H1 (cell line): ENCODE measurements at regions not wholly inside any gene's neighbourhood (a gene's known extent, or its start where the extent isn't known, plus 50 kb on each side); places are given as distances from the start of the nearest gene placed in this dataset.

ENCODE experiments used
- ATF2 ChIP-seq: IDR thresholded peaks from 2 replicates; pipeline ENCODE4 v1.6.1; 2012; ENCODE audit warnings: low read length, inconsistent platforms
- CBX5 ChIP-seq: fragments of 300-800, 300-1000 bp; sonication (generic); IDR thresholded peaks from 2 replicates; pipeline ENCODE4 v1.7.1; 2016; ENCODE audit warnings: antibody characterized with exemption, low read length, low read depth
- EZH2 ChIP-seq: fragments of 200-600 bp; sonication (generic); IDR thresholded peaks from 2 replicates; pipeline ENCODE4 v1.7.1; 2012; ENCODE audit warnings: low read depth, mild to moderate bottlenecking, moderate library complexity, low read length, inconsistent platforms; ENCODE audit not compliant: severe bottlenecking
- FOSL1 ChIP-seq: IDR thresholded peaks from 2 replicates; pipeline ENCODE4 v1.6.1; 2011; ENCODE audit warnings: mild to moderate bottlenecking, low read depth, low read length, moderate library complexity; ENCODE audit not compliant: insufficient read depth
- RFX5 ChIP-seq: IDR thresholded peaks from 2 replicates; pipeline ENCODE4 v1.6.1; 2011; ENCODE audit warnings: low read depth, low read length, improper control_type of control experiment, borderline replicate concordance
- SP1 ChIP-seq: IDR thresholded peaks from 2 replicates; pipeline ENCODE4 v1.6.1; 2011; ENCODE audit warnings: low read depth, low read length
- TBP ChIP-seq: IDR thresholded peaks from 2 replicates; pipeline ENCODE4 v1.6.1; 2011; ENCODE audit warnings: low read depth, low read length, improper control_type of control experiment
- USF2 ChIP-seq: IDR thresholded peaks from 2 replicates; pipeline ENCODE4 v1.6.1; 2011; ENCODE audit warnings: low read length, improper control_type of control experiment

GRCh38 chr11:129578006-129578405 lies 202.4 kb downstream of the BARX2 start:
- no peak for TF ChIP-seq USF2
- TF ChIP-seq RFX5: no peak
- TF ChIP-seq ATF2: no peak
- no peak for TF ChIP-seq TBP
- no peak for TF ChIP-seq EZH2
- no peak for TF ChIP-seq FOSL1
- TF ChIP-seq SP1: no peak
- TF ChIP-seq CBX5: no peak
